Heart right ventricle (tissue), 16 donors: ENCODE measurements at regions not wholly inside any gene's neighbourhood (a gene's known extent, or its start where the extent isn't known, plus 50 kb on each side); places are given as distances from the start of the nearest gene placed in this dataset.

ENCODE experiments used
- ATAC-seq, 8 donors: fragments of 200-7000 bp; cut with Tn5 transposase; one replicate each; pipeline ENCODE4 v1.9.1; 2020; ENCODE audit warnings: mild to moderate bottlenecking in 8 of 8, moderate library complexity in 8 of 8, moderate number of reproducible peaks in 1 of 8
- DNase-seq, 2 donors: peaks; one replicate each; pipeline ENCODE4 v3.0.0-alpha.2; 2020
- H3K27ac ChIP-seq, 10 donors: fragments of 200-600 bp; sonication (generic) in 2 of 10; one replicate each; pipeline versions ENCODE4 v1.5.0 to v1.8.0; 2020 to 2022; ENCODE audit warnings: mild to moderate bottlenecking in 3 of 10
- H3K27me3 ChIP-seq, 7 donors: fragments of 200-600 bp; one replicate each; pipeline ENCODE4 v1.8.0; 2021 to 2022; ENCODE audit warnings: mild to moderate bottlenecking in 2 of 7
- H3K36me3 ChIP-seq, 9 donors: fragments of 200-600 bp; sonication (generic) in 1 of 9; one replicate each; pipeline versions ENCODE4 v1.5.0 to v1.8.0; 2020 to 2022; ENCODE audit warnings: mild to moderate bottlenecking in 2 of 9
- H3K4me1 ChIP-seq, 9 donors: fragments of 200-600 bp; sonication (generic) in 1 of 9; one replicate each; pipeline versions ENCODE4 v1.5.0 to v1.8.0; 2020 to 2022; ENCODE audit warnings: mild to moderate bottlenecking in 4 of 9
- H3K4me3 ChIP-seq, 10 donors: fragments of 200-600 bp; sonication (generic) in 2 of 10; one replicate each; pipeline versions ENCODE4 v1.5.0 to v1.8.0; 2020 to 2022; ENCODE audit warnings: mild to moderate bottlenecking in 7 of 10, moderate library complexity in 2 of 10
- H3K9me3 ChIP-seq, 11 donors: fragments of 200-600 bp in 10 of 11; sonication (generic) in 2 of 11; one replicate each; pipeline versions ENCODE4 v1.5.0 to v1.8.0; 2013 to 2022; ENCODE audit warnings: mild to moderate bottlenecking in 2 of 11, control low read depth in 1 of 11, moderate library complexity in 1 of 11
- CTCF ChIP-seq, 9 donors: fragments of 200-600 bp; sonication (generic) in 2 of 9; IDR thresholded peaks; one replicate each; pipeline versions ENCODE4 v1.5.0 to v1.8.0; 2021 to 2022; ENCODE audit warnings: antibody characterized with exemption in 9 of 9, mild to moderate bottlenecking in 5 of 9, moderate library complexity in 1 of 9
- WGBS, 2 donors: extraction: QIAGEN DNeasy Blood & Tissue Kit; methylation state at CpG; one replicate each; pipeline ENCODE4 v1.1.7; 2013; ENCODE audit warnings: inconsistent platforms in 1 of 2; 5-methylcytosine and 5-hydroxymethylcytosine counted together
- intact Hi-C, 10 donors: fragments of 100-400 bp; cut with DNase I; formaldehyde crosslinking; loops; one replicate each; pipeline versions ENCODE4 v1.11.1 to v1.14.2; 2022
- donor health status: Arrhythmogenic right ventricular cardiomyopathy.
- donor health status: ischemic (EF 13 %, LVEDD 7.1; RV severe dilation, severe dysfunction).
- donor health status: healthy with polysubstance abuse.
- donor health status: DM: no; HTN: yes; CAD: no.
- donor health status: DM: no; HTN: no; CAD: no.
- donor health status: ischemic (EF 25% LVEDD 6.9; RV normal size, moderate dysfunction).
- donor health status: ischemic (EF 25% LVEDD 5.7; RV mildly dilated, moderate dysfunction).
- donor health status: healthy.
- donor health status: DM: yes; HTN: yes; CAD: no.
- donor health status: Ischemic cardiomyopathy.
- donor health status: ischemic (EF 35%, LVEDD 5.7; RV mildly dilated, moderate dysfunction).
- donor health status: nonischemic (EF 11% LVEDD 7.7; RV severe dilation, severe dysfunction).
- donor health status: DM: yes; HTN: yes; CAD: no.
- donor health status: PGD.
- donor health status: ischemic (EF 29% LVEDD 5.4; RV normal size, mild dysfunction).
- donor health status: nonischemic (EF 23%, LVEDD 6.1; RV moderate dilation, normal function).

GRCh38 chr20:51987812-51988211 is 185.5 kb upstream of the SALL4 start:
- TF ChIP-seq CTCF (IDR thresholded peaks at IDR 0.05) = no peak
- no peak overlapping the region for H3K4me3 ChIP-seq
- ATAC-seq = no peak
- H3K36me3 ChIP-seq = no peaks in the 10 kb centered on the region
- no peak overlapping the region for H3K27ac ChIP-seq
- H3K4me1 ChIP-seq = peaks cover 0 to 14% (median 3%) of the 10 kb centered on the region in 9 donors
- no peaks in the 10 kb centered on the region for H3K9me3 ChIP-seq
- H3K27me3 ChIP-seq = peaks cover 0 to 2% (median 0%) of the 10 kb centered on the region in 7 donors
- DNase-seq = no peak
- intact Hi-C loops = no loop called here

- Histone ChIP-seq H3K4me1 (peaks cover 0 to 14% (median 3%) of the 10 kb centered on the region in 9 donors), H3K27ac (peak overlapping the region in 8 of 10 donors; percentile 15 to 71 (median 50)), H3K9me3 (no peaks in the 10 kb centered on the region), H3K27me3 (peaks cover 0 to 2% (median 0%) of the 10 kb centered on the region in 7 donors), H3K36me3 (no peaks in the 10 kb centered on the region), H3K4me3 (no peak overlapping the region)
- DNase-seq = peak in 1 of 2 donors; percentile 9
- intact Hi-C loops = no loop called here
- peak in 7 of 8 donors; percentile 64 to 95 (median 81) for ATAC-seq
- TF ChIP-seq CTCF (IDR thresholded peaks at IDR 0.05) = no peak
Measured at GRCh38 chr20:51985013-51985415, 182.7 kb upstream of the SALL4 start.

GRCh38 chr20:51980277-51980676 is 178.0 kb upstream of the SALL4 start:
- DNase-seq (no peak), ATAC-seq (no peak)
- 96 to 99% methylated on average over 11 of the region's 11 CpGs for WGBS, 2 donors
- intact Hi-C loops = no loop called here
- Histone ChIP-seq H3K4me3 (no peak overlapping the region), H3K9me3 (peaks cover 0 to 11% (median 4%) of the 10 kb centered on the region in 11 donors), H3K27ac (no peak overlapping the region), H3K36me3 (no peaks in the 10 kb centered on the region), H3K27me3 (no peaks in the 10 kb centered on the region), H3K4me1 (peaks cover 0 to 9% (median 3%) of the 10 kb centered on the region in 9 donors)
- TF ChIP-seq CTCF (IDR thresholded peaks at IDR 0.05) = no peak

GRCh38 chr20:51979226-51979625 is 176.9 kb upstream of the SALL4 start:
- 71 to 72% methylated on average over 4 of the region's 4 CpGs for WGBS, 2 donors
- intact Hi-C loops = no loop called here
- no peak for DNase-seq
- no peaks in the 10 kb centered on the region for H3K4me1 ChIP-seq
- no peak for ATAC-seq
- peaks cover 0 to 11% (median 4%) of the 10 kb centered on the region in 11 donors for H3K9me3 ChIP-seq
- H3K27ac ChIP-seq = no peak overlapping the region
- TF ChIP-seq CTCF (IDR thresholded peaks at IDR 0.05) = no peak
- H3K4me3 ChIP-seq = no peak overlapping the region
- H3K27me3 ChIP-seq = no peaks in the 10 kb centered on the region
- no peaks in the 10 kb centered on the region for H3K36me3 ChIP-seq
